GM12878 (cell line): ENCODE measurements at regions not wholly inside any gene's neighbourhood (a gene's known extent, or its start where the extent isn't known, plus 50 kb on each side); places are given as distances from the start of the nearest gene placed in this dataset.
A peak's percentile ranks its signal among the peaks of the same experiment; 100 is the strongest.

Source experiments
- BCL11A ChIP-seq: IDR thresholded peaks from 2 replicates; pipeline ENCODE4 v1.6.1; 2011; ENCODE audit warnings: low read depth, low read length
- CEBPB ChIP-seq, 2 experiments: fragments of 150-350 bp in 1 of 2; IDR thresholded peaks; 2 replicates each; pipeline ENCODE4 v1.6.1; 2012 to 2014; ENCODE audit warnings: low read depth in 2 of 2, low read length in 2 of 2, borderline replicate concordance in 1 of 2, inconsistent platforms in 1 of 2
- CHD1 ChIP-seq: IDR thresholded peaks from 2 replicates; pipeline ENCODE4 v1.6.1; 2012; ENCODE audit warnings: low read depth, low read length, improper control_type of control experiment
- CREB1 ChIP-seq: IDR thresholded peaks from 2 replicates; pipeline ENCODE4 v1.6.1; 2012; ENCODE audit warnings: low read depth, mild to moderate bottlenecking, inconsistent platforms
- EGR1 ChIP-seq, 2 experiments: IDR thresholded peaks; 1 replicate in 1 of 2; 2 replicates in 1 of 2; pipeline ENCODE4 v1.6.1; 2011 to 2012; ENCODE audit warnings: low read depth in 2 of 2, low read length in 2 of 2, borderline replicate concordance in 1 of 2, mild to moderate bottlenecking in 1 of 2, moderate library complexity in 1 of 2
- ETV6 ChIP-seq, 2 experiments: fragments of 450-650 bp in 1 of 2; IDR thresholded peaks in 1 of 2; conservative IDR thresholded peaks in 1 of 2; 2 replicates each; pipeline ENCODE4 v1.6.1; 2014; ENCODE audit warnings: antibody characterized with exemption in 1 of 2, borderline replicate concordance in 1 of 2, low read depth in 1 of 2, mild to moderate bottlenecking in 1 of 2, moderate library complexity in 1 of 2
- IRF4 ChIP-seq: IDR thresholded peaks from 2 replicates; pipeline ENCODE4 v1.6.1; 2011; ENCODE audit warnings: low read depth, low read length
- JUND ChIP-seq: IDR thresholded peaks from 2 replicates; pipeline ENCODE4 v1.6.1; 2012; ENCODE audit warnings: low read depth, mild to moderate bottlenecking, low read length, improper control_type of control experiment, moderate library complexity
- MYC ChIP-seq: IDR thresholded peaks from 2 replicates; pipeline ENCODE4 v1.6.1; 2011; ENCODE audit warnings: mild to moderate bottlenecking, low read length, moderate library complexity, inconsistent platforms; ENCODE audit not compliant: insufficient read depth, insufficient replicate concordance, insufficient read length, severe bottlenecking
- NR2C2 ChIP-seq: IDR thresholded peaks from 2 replicates; pipeline ENCODE4 v1.6.1; 2011; ENCODE audit warnings: borderline replicate concordance, low read depth; ENCODE audit not compliant: control insufficient read depth, insufficient read length
- NR2F1 ChIP-seq: fragments of 450-650 bp; conservative IDR thresholded peaks from 2 replicates; pipeline ENCODE4 v1.6.1; 2017; ENCODE audit warnings: mild to moderate bottlenecking
- PAX5 ChIP-seq: IDR thresholded peaks from 2 replicates; pipeline ENCODE4 v1.6.1; 2011; ENCODE audit warnings: low read depth, low read length, borderline replicate concordance
- POU2F2 ChIP-seq: IDR thresholded peaks from 3 replicates; pipeline ENCODE4 v1.6.1; 2011; ENCODE audit warnings: low read depth, mild to moderate bottlenecking, low read length, borderline replicate concordance
- RAD51 ChIP-seq: fragments of 450-650 bp; IDR thresholded peaks from 2 replicates; pipeline ENCODE4 v1.6.1; 2016; ENCODE audit warnings: moderate library complexity, mild to moderate bottlenecking, inconsistent platforms
- RFX5 ChIP-seq: IDR thresholded peaks from 2 replicates; pipeline ENCODE4 v1.6.1; 2011; ENCODE audit warnings: low read depth, low read length, improper control_type of control experiment
- SP1 ChIP-seq: IDR thresholded peaks from one replicate; pipeline ENCODE4 v1.6.1; 2011; ENCODE audit warnings: low read depth, low read length
- SPI1 ChIP-seq: IDR thresholded peaks from 2 replicates; pipeline ENCODE4 v1.6.1; 2011; ENCODE audit warnings: low read depth, mild to moderate bottlenecking, low read length, moderate library complexity, borderline replicate concordance; ENCODE audit not compliant: insufficient read depth
- SRF ChIP-seq, 2 experiments: IDR thresholded peaks; 2 replicates each; pipeline ENCODE4 v1.6.1; 2011; ENCODE audit warnings: low read depth in 2 of 2, low read length in 2 of 2, mild to moderate bottlenecking in 1 of 2, moderate library complexity in 1 of 2
- SUZ12 ChIP-seq: fragments of 200-600 bp; sonication (generic); IDR thresholded peaks from one replicate; pipeline ENCODE4 v1.6.1; 2018; ENCODE audit warnings: antibody characterized with exemption, mild to moderate bottlenecking; ENCODE audit not compliant: unreplicated experiment
- TBL1XR1 ChIP-seq: IDR thresholded peaks from 2 replicates; pipeline ENCODE4 v1.6.1; 2012; ENCODE audit warnings: low read depth, low read length, improper control_type of control experiment
- TCF3 ChIP-seq: IDR thresholded peaks from 2 replicates; pipeline ENCODE4 v1.6.1; 2012; ENCODE audit warnings: low read depth, mild to moderate bottlenecking, low read length, borderline replicate concordance; ENCODE audit not compliant: insufficient read depth
- ZSCAN29 ChIP-seq: fragments of 450-650 bp; IDR thresholded peaks from 2 replicates; pipeline ENCODE4 v1.6.1; 2017; ENCODE audit warnings: mild to moderate bottlenecking, moderate library complexity
- TF ChIP-seq, protein P1 (sequence below): IDR thresholded peaks from 2 replicates; pipeline ENCODE4 v1.6.1; 2012; ENCODE audit warnings: mild to moderate bottlenecking, low read depth, low read length
- TF ChIP-seq, protein P2 (sequence below): fragments of 150-350 bp; IDR thresholded peaks from 2 replicates; pipeline ENCODE4 v1.6.1; 2014; ENCODE audit warnings: mild to moderate bottlenecking, low read depth, low read length
- TF ChIP-seq, protein P3 (sequence below): fragments of 450-650 bp; IDR thresholded peaks from 2 replicates; pipeline ENCODE4 v1.6.1; 2017; ENCODE audit warnings: borderline replicate concordance

DNA sequence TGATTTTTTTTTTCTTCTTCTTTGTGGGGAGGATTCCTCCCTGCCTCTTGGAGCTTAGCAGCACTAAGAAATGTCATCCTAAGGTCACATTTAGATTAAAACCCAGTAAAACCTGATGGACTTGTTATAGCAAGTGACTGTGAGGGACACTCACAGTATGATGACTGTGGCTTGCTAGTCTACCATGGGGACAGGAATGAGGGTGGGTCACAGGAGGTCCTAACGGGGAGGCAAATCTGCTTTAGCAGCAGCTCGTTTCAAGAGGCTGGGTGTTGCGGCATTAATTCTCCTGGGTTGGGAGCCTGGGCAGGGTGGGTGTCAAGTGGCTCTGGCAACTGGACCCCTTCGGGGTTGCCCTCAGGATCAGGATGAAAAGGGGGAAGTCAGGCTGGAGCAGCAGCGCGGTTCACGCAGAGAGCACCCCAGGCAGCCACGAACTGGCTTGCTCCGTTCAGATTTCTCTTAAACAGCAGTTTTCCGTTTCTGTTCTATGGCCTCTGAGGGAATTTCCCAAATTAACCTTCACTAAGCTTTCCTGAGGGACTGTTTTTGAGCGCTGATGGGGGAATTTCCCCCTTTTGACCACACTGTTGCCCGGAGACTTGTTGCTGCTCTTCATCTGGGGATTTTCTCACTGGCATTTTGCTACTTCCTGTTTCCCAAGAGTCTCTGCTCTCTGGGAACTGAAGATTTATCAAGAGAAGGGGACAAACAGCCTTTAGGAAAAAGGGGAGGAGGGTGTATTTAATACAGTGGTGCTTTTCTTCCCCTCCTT is 59.8 kb upstream of the PELI1 start (continued):
- TF ChIP-seq MYC (no peak), ETV6 (conservative IDR thresholded peaks at IDR 0.05 in 1 of 2, IDR thresholded peaks at IDR 0.05 in 1 of 2; ENCODE audit: borderline replicate concordance in 1 of 2, low read depth in 1 of 2) (no peak), ZSCAN29 (no peak), NR2F1 (peak; percentile 56; the same call in 1 of the 2 replicates), IRF4 (no peak), SRF (IDR thresholded peaks at IDR 0.05; ENCODE audit: low read depth in 2 of 2, low read length in 2 of 2) (no peak), EGR1 (IDR thresholded peaks at IDR 0.05; ENCODE audit: borderline replicate concordance in 1 of 2, low read depth in 2 of 2, low read length in 2 of 2) (no peak), NR2C2 (no peak), CHD1 (no peak), TCF3 (no peak), CREB1 (peak; percentile 58; the same call in 1 of the 2 replicates), RAD51 (no peak), PAX5 (peak; percentile 39; the same call in 1 of the 2 replicates), SUZ12 (no peak), RFX5 (no peak), SP1 (no peak), POU2F2 (peak; percentile 61; the same call in 1 of the 3 replicates), CEBPB (IDR thresholded peaks at IDR 0.05; ENCODE audit: borderline replicate concordance in 1 of 2, low read depth in 2 of 2, low read length in 2 of 2) (no peak), BCL11A (peak; percentile 69), TBL1XR1 (peak; percentile 83), SPI1 (peak; percentile 58), JUND (no peak)
- TF ChIP-seq, protein P1, sequence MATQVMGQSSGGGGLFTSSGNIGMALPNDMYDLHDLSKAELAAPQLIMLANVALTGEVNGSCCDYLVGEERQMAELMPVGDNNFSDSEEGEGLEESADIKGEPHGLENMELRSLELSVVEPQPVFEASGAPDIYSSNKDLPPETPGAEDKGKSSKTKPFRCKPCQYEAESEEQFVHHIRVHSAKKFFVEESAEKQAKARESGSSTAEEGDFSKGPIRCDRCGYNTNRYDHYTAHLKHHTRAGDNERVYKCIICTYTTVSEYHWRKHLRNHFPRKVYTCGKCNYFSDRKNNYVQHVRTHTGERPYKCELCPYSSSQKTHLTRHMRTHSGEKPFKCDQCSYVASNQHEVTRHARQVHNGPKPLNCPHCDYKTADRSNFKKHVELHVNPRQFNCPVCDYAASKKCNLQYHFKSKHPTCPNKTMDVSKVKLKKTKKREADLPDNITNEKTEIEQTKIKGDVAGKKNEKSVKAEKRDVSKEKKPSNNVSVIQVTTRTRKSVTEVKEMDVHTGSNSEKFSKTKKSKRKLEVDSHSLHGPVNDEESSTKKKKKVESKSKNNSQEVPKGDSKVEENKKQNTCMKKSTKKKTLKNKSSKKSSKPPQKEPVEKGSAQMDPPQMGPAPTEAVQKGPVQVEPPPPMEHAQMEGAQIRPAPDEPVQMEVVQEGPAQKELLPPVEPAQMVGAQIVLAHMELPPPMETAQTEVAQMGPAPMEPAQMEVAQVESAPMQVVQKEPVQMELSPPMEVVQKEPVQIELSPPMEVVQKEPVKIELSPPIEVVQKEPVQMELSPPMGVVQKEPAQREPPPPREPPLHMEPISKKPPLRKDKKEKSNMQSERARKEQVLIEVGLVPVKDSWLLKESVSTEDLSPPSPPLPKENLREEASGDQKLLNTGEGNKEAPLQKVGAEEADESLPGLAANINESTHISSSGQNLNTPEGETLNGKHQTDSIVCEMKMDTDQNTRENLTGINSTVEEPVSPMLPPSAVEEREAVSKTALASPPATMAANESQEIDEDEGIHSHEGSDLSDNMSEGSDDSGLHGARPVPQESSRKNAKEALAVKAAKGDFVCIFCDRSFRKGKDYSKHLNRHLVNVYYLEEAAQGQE, result no peak
- TF ChIP-seq, protein P2, sequence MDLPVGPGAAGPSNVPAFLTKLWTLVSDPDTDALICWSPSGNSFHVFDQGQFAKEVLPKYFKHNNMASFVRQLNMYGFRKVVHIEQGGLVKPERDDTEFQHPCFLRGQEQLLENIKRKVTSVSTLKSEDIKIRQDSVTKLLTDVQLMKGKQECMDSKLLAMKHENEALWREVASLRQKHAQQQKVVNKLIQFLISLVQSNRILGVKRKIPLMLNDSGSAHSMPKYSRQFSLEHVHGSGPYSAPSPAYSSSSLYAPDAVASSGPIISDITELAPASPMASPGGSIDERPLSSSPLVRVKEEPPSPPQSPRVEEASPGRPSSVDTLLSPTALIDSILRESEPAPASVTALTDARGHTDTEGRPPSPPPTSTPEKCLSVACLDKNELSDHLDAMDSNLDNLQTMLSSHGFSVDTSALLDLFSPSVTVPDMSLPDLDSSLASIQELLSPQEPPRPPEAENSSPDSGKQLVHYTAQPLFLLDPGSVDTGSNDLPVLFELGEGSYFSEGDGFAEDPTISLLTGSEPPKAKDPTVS, result no peak
- TF ChIP-seq, protein P3, sequence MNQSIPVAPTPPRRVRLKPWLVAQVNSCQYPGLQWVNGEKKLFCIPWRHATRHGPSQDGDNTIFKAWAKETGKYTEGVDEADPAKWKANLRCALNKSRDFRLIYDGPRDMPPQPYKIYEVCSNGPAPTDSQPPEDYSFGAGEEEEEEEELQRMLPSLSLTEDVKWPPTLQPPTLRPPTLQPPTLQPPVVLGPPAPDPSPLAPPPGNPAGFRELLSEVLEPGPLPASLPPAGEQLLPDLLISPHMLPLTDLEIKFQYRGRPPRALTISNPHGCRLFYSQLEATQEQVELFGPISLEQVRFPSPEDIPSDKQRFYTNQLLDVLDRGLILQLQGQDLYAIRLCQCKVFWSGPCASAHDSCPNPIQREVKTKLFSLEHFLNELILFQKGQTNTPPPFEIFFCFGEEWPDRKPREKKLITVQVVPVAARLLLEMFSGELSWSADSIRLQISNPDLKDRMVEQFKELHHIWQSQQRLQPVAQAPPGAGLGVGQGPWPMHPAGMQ, result no peak
